Prostate gland (tissue), 2 donors: ENCODE measurements at regions not wholly inside any gene's neighbourhood (a gene's known extent, or its start where the extent isn't known, plus 50 kb on each side); places are given as distances from the start of the nearest gene placed in this dataset.

ENCODE experiments used
- CTCF ChIP-seq, 4 experiments: fragments of 200-600 bp in 2 of 4; fragments of 450-650 bp in 2 of 4; sonication (generic) in 2 of 4; IDR thresholded peaks; 1 replicate in 3 of 4; 2 replicates in 1 of 4; pipeline ENCODE4 v1.5.1; 2016 to 2019; ENCODE audit warnings: antibody characterized with exemption in 4 of 4, mild to moderate bottlenecking in 2 of 4, moderate library complexity in 2 of 4
- POLR2A ChIP-seq: fragments of 450-650 bp; IDR thresholded peaks from one replicate; pipeline ENCODE4 v1.6.1; 2016; ENCODE audit warnings: antibody characterized with exemption, mild to moderate bottlenecking
- POLR2AphosphoS5 ChIP-seq: sonication (generic); formaldehyde crosslinking; IDR thresholded peaks from one replicate; pipeline ENCODE4 v1.6.1; 2017; ENCODE audit warnings: antibody characterized with exemption

GRCh38 chr3:106457281-106458180 lies 588.7 kb upstream of the CBLB start:
- TF ChIP-seq POLR2A: no peak
- TF ChIP-seq POLR2AphosphoS5: peak; percentile 81
- no peak for TF ChIP-seq CTCF (IDR thresholded peaks at IDR 0.05)
